ENCODE measurements at regions not wholly inside any gene's neighbourhood (a gene's known extent, or its start where the extent isn't known, plus 50 kb on each side); places are given as distances from the start of the nearest gene placed in this dataset.

GRCh38 chr11:92625894-92626293 lies 343.6 kb upstream of the MTNR1B start:
- H3K4me3 ChIP-seq = no peak overlapping the region
- no peak for TF ChIP-seq CTCF (IDR thresholded peaks at IDR 0.05)
- no peak for DNase-seq (ENCODE audit: low spot score)
- H3K36me3 ChIP-seq = no peaks in the 10 kb centered on the region
- no peak overlapping the region for H3K27ac ChIP-seq
- H3K4me1 ChIP-seq = no peaks in the 10 kb centered on the region
- no peaks in the 10 kb centered on the region for H3K27me3 ChIP-seq
- no peaks in the 10 kb centered on the region for H3K9me3 ChIP-seq

- Histone ChIP-seq H3K9me3 (no peaks in the 10 kb centered on the region), H3K36me3 (no peaks in the 10 kb centered on the region), H3K27me3 (no peaks in the 10 kb centered on the region), H3K4me1 (no peaks in the 10 kb centered on the region), H3K27ac (no peak overlapping the region), H3K4me3 (no peak overlapping the region)
- TF ChIP-seq CTCF (IDR thresholded peaks at IDR 0.05) = no peak
- no peak for DNase-seq (ENCODE audit: low spot score)
These were observed 342.8 kb upstream of the MTNR1B start for GRCh38 chr11:92626624-92627023.

- H3K9me3 ChIP-seq = no peaks in the 10 kb centered on the region
- H3K4me3 ChIP-seq = no peak overlapping the region
- DNase-seq (ENCODE audit: low spot score) = no peak
- no peak for TF ChIP-seq CTCF (IDR thresholded peaks at IDR 0.05)
- H3K27ac ChIP-seq = no peak overlapping the region
- no peaks in the 10 kb centered on the region for H3K4me1 ChIP-seq
- no peaks in the 10 kb centered on the region for H3K36me3 ChIP-seq
- no peaks in the 10 kb centered on the region for H3K27me3 ChIP-seq
These were observed 341.7 kb upstream of the MTNR1B start for GRCh38 chr11:92627615-92628256.

GRCh38 chr11:92628401-92629292 lies 340.8 kb upstream of the MTNR1B start:
- no peak for TF ChIP-seq CTCF (IDR thresholded peaks at IDR 0.05)
- Histone ChIP-seq H3K27ac (no peak overlapping the region), H3K4me3 (no peak overlapping the region), H3K27me3 (no peaks in the 10 kb centered on the region), H3K4me1 (no peaks in the 10 kb centered on the region), H3K9me3 (no peaks in the 10 kb centered on the region), H3K36me3 (no peaks in the 10 kb centered on the region)
- DNase-seq (ENCODE audit: low spot score) = no peak

- Histone ChIP-seq H3K9me3 (no peaks in the 10 kb centered on the region), H3K27me3 (no peaks in the 10 kb centered on the region), H3K4me1 (no peaks in the 10 kb centered on the region), H3K36me3 (no peaks in the 10 kb centered on the region), H3K27ac (no peak overlapping the region), H3K4me3 (no peak overlapping the region)
- no peak for DNase-seq (ENCODE audit: low spot score)
- no peak for TF ChIP-seq CTCF (IDR thresholded peaks at IDR 0.05)
These were observed 337.0 kb upstream of the MTNR1B start for GRCh38 chr11:92632495-92632894.

All from right atrium auricular region (tissue), 2 donors.